Type B pancreatic cell (in vitro differentiated cells): ENCODE measurements at regions not wholly inside any gene's neighbourhood (a gene's known extent, or its start where the extent isn't known, plus 50 kb on each side); places are given as distances from the start of the nearest gene placed in this dataset.

Experiments
- DNase-seq: peaks from one replicate; pipeline ENCODE4 v3.0.0; 2021; ENCODE audit warnings: mixed read lengths; ENCODE audit not compliant: unreplicated experiment; ENCODE audit errors: extremely low spot score
- H3K27ac Mint-ChIP-seq: 2 replicates; pipeline ENCODE4 v1.8.0; 2021; ENCODE audit warnings: mild to moderate bottlenecking, mixed read lengths
- H3K27me3 Mint-ChIP-seq: 2 replicates; pipeline ENCODE4 v1.8.0; 2021; ENCODE audit warnings: mixed read lengths
- H3K36me3 Mint-ChIP-seq: 2 replicates; pipeline ENCODE4 v1.8.0; 2021; ENCODE audit warnings: mixed read lengths
- H3K4me1 Mint-ChIP-seq: one replicate; pipeline ENCODE4 v1.8.0; 2021; ENCODE audit warnings: mixed read lengths; ENCODE audit not compliant: unreplicated experiment
- H3K4me3 Mint-ChIP-seq: 2 replicates; pipeline ENCODE4 v1.8.0; 2021; ENCODE audit warnings: mild to moderate bottlenecking, mixed read lengths
- H3K9me3 Mint-ChIP-seq: 2 replicates; pipeline ENCODE4 v1.8.0; 2021; ENCODE audit warnings: mixed read lengths
- CTCF ChIP-seq: fragments of 200-600 bp; sonication (generic); conservative IDR thresholded peaks from 2 replicates; pipeline ENCODE4 v1.5.0; 2021; ENCODE audit warnings: antibody characterized with exemption, mild to moderate bottlenecking

DNA sequence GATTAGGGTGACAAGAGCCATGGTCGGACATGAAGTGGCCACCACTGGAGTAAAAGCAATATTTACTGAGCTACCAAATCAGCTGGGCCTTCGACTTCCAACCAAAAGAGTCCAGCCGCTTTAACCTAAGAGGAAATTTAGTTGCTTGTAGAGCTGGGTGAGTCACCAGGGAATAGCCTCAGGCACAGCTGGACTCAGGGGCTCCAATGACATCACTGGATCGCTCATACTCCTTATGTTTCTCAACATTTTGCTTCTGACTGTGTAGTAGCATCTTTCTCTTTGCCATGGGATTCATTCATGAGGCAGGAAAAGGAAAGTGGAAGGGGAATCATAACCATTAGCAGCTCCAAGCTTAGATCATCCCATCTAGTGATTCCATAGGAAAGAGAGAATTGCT, 664.4 kb downstream of the MATN1 start:
- peaks cover 18% of the 10 kb centered on the region for H3K27me3 Mint-ChIP-seq
- no peaks in the 10 kb centered on the region for H3K9me3 Mint-ChIP-seq
- no peak overlapping the region for H3K4me3 Mint-ChIP-seq
- H3K27ac Mint-ChIP-seq: no peak overlapping the region
- H3K4me1 Mint-ChIP-seq: peaks cover 19% of the 10 kb centered on the region
- no peak for TF ChIP-seq CTCF
- DNase-seq: no peak
- H3K36me3 Mint-ChIP-seq: no peaks in the 10 kb centered on the region

- Mint-ChIP-seq H3K4me1 (peaks cover 3% of the 10 kb centered on the region), H3K4me3 (no peak overlapping the region), H3K27ac (no peak overlapping the region), H3K27me3 (peaks cover 38% of the 10 kb centered on the region), H3K9me3 (no peaks in the 10 kb centered on the region), H3K36me3 (no peaks in the 10 kb centered on the region)
- no peak for DNase-seq
- TF ChIP-seq CTCF: no peak
These were observed 669.3 kb downstream of the MATN1 start for GRCh38 chr1:30054126-30054525.

DNA sequence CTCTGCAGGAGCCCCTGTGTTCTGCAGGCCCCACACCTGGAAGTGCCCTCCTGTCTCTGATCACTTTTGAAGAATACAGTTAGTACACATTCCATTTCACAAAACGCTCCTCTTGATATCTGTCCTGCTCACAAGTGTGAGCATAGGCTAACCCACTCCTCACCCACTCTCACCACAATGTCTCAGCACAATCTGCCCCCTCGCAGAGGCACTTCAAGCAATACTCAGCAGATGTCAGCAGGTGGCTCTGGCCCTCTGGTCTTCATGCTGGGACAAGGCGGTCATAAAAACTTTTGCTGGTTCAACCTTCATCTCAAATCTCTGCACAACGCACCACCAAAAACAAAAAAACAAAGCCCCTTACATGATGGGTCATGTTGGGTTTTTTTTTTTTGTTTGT, 671.2 kb downstream of the MATN1 start:
- H3K9me3 Mint-ChIP-seq: no peaks in the 10 kb centered on the region
- H3K27me3 Mint-ChIP-seq: peaks cover 38% of the 10 kb centered on the region
- no peak for DNase-seq
- TF ChIP-seq CTCF: no peak
- H3K36me3 Mint-ChIP-seq: no peaks in the 10 kb centered on the region
- no peak overlapping the region for H3K4me3 Mint-ChIP-seq
- H3K4me1 Mint-ChIP-seq: no peaks in the 10 kb centered on the region
- H3K27ac Mint-ChIP-seq: no peak overlapping the region

- no peak for DNase-seq
- Mint-ChIP-seq H3K9me3 (no peaks in the 10 kb centered on the region), H3K4me3 (no peak overlapping the region), H3K4me1 (no peaks in the 10 kb centered on the region), H3K36me3 (no peaks in the 10 kb centered on the region), H3K27me3 (peaks cover 38% of the 10 kb centered on the region), H3K27ac (no peak overlapping the region)
- no peak for TF ChIP-seq CTCF
These were observed 671.6 kb downstream of the MATN1 start for GRCh38 chr1:30051777-30052176.

GRCh38 chr1:30049748-30050296, 673.6 kb downstream of the MATN1 start:
- Mint-ChIP-seq H3K27ac (no peak overlapping the region), H3K9me3 (no peaks in the 10 kb centered on the region), H3K4me3 (no peak overlapping the region), H3K4me1 (no peaks in the 10 kb centered on the region), H3K27me3 (peaks cover 28% of the 10 kb centered on the region), H3K36me3 (no peaks in the 10 kb centered on the region)
- DNase-seq: peak; percentile 34
- no peak for TF ChIP-seq CTCF

DNA sequence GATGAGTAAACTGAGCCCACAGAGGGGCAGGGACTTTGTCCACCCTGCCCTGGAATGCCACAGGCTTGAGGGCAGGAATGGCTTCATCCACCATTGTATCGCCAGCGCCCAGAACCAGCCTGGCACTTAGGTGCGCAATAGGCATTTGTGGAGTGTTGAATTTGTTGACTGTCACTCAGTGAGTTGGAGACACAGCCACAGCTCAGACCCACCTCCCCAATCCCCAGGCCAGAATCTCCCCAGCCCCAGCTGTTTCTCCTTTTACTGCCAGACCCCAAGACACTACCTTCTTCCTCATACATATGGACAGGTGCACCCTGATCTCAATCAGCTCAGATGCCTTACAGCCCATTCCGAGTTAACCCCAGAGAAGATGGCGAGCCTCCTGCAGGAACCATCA, 674.5 kb downstream of the MATN1 start:
- Mint-ChIP-seq H3K4me3 (no peak overlapping the region), H3K36me3 (no peaks in the 10 kb centered on the region), H3K27ac (no peak overlapping the region), H3K4me1 (no peaks in the 10 kb centered on the region), H3K27me3 (peaks cover 24% of the 10 kb centered on the region), H3K9me3 (peaks cover 4% of the 10 kb centered on the region)
- peak; percentile 40 for DNase-seq
- TF ChIP-seq CTCF: no peak
